ENCODE measurements at regions not wholly inside any gene's neighbourhood (a gene's known extent, or its start where the extent isn't known, plus 50 kb on each side); places are given as distances from the start of the nearest gene placed in this dataset.
"Not testable (repeated sequence)": the region's sequence is repeated elsewhere in the genome, so short reads cannot be mapped to it uniquely, and the experiment has no call there.

DNA sequence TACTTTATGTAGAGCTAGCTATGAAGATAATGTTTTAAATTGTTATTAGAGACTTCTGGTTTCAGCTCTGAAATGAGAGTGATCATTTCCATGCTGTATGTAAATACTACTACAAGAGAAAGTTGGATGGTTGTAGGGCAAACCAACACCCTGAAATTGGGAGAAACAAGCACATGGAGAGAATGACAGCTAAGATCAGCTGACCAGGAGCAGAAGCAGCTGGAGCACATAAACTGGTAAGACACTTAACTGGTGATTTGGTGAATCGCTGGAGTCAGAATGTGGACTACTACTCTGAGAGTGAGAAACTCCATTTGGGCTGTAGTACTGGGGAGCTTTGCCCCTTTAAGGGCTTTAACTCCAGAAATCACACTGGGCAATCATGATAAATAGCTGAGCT is 226.8 kb downstream of the RND3 start:
- H3K27ac ChIP-seq = no peak overlapping the region
- no peak for DNase-seq (ENCODE audit: low spot score in 2 of 2)
- H3K4me3 ChIP-seq = no peak overlapping the region
- 94% methylated on average over 1 of the region's 1 CpG for WGBS
- no peaks in the 10 kb centered on the region for H3K4me1 ChIP-seq
- H3K9me3 ChIP-seq = no peaks in the 10 kb centered on the region
- no peaks in the 10 kb centered on the region for H3K36me3 ChIP-seq
- no peaks in the 10 kb centered on the region for H3K27me3 ChIP-seq
- TF ChIP-seq, protein P1, sequence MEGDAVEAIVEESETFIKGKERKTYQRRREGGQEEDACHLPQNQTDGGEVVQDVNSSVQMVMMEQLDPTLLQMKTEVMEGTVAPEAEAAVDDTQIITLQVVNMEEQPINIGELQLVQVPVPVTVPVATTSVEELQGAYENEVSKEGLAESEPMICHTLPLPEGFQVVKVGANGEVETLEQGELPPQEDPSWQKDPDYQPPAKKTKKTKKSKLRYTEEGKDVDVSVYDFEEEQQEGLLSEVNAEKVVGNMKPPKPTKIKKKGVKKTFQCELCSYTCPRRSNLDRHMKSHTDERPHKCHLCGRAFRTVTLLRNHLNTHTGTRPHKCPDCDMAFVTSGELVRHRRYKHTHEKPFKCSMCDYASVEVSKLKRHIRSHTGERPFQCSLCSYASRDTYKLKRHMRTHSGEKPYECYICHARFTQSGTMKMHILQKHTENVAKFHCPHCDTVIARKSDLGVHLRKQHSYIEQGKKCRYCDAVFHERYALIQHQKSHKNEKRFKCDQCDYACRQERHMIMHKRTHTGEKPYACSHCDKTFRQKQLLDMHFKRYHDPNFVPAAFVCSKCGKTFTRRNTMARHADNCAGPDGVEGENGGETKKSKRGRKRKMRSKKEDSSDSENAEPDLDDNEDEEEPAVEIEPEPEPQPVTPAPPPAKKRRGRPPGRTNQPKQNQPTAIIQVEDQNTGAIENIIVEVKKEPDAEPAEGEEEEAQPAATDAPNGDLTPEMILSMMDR (IDR thresholded peaks at IDR 0.05) = no peak
- TF ChIP-seq POLR2AphosphoS5 (IDR thresholded peaks at IDR 0.05) (no peak), POLR2A (IDR thresholded peaks at IDR 0.05) (no peak), EP300 (IDR thresholded peaks at IDR 0.05) (no peak)

- 94% methylated on average over 1 of the region's 1 CpG for WGBS
- H3K36me3 ChIP-seq = no peaks in the 10 kb centered on the region
- no peak for DNase-seq (ENCODE audit: low spot score in 2 of 2)
- no peaks in the 10 kb centered on the region for H3K27me3 ChIP-seq
- H3K9me3 ChIP-seq = no peaks in the 10 kb centered on the region
- no peak overlapping the region for H3K27ac ChIP-seq
- no peak for TF ChIP-seq EP300 (IDR thresholded peaks at IDR 0.05)
- TF ChIP-seq POLR2A (IDR thresholded peaks at IDR 0.05) = no peak
- TF ChIP-seq POLR2AphosphoS5 (IDR thresholded peaks at IDR 0.05) = no peak
- TF ChIP-seq, protein P1 (IDR thresholded peaks at IDR 0.05) = no peak
- H3K4me3 ChIP-seq = no peak overlapping the region
- no peaks in the 10 kb centered on the region for H3K4me1 ChIP-seq
These were observed 227.7 kb downstream of the RND3 start for GRCh38 chr2:150259746-150260145.

DNA sequence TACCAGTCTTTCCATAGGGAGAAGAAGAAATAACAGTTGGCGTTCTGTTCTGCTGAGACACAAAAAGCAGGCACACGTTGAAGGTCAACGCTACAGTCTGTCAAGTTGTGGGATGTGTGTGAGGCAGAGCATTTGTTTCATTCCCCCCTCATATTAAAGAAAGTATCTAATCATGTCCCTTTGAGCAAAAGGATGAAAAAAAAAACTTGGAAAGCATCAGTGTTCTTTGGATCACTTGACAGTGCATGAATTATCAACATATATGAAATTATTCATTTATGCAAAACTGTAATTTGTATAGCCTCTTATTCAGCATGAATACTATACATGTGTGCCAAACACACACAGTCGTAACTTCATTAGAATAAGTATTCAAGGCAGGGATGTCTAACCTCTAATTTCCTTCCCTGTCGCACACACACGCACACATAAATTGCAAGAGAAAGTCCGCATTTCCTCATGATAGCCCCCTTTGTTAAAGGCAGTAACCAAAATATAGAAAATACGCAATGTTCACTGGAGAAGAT is 228.6 kb downstream of the RND3 start:
- no peaks in the 10 kb centered on the region for H3K4me1 ChIP-seq
- no peak overlapping the region for H3K4me3 ChIP-seq
- H3K9me3 ChIP-seq = no peaks in the 10 kb centered on the region
- no peak overlapping the region for H3K27ac ChIP-seq
- no peak for TF ChIP-seq EP300 (IDR thresholded peaks at IDR 0.05)
- TF ChIP-seq POLR2A (IDR thresholded peaks at IDR 0.05) = no peak
- TF ChIP-seq, protein P1 (IDR thresholded peaks at IDR 0.05) = no peak
- TF ChIP-seq POLR2AphosphoS5 (IDR thresholded peaks at IDR 0.05) = no peak
- no peak for DNase-seq (ENCODE audit: low spot score in 2 of 2)
- H3K27me3 ChIP-seq = no peaks in the 10 kb centered on the region
- whole genome bisulfite sequencing = 87% methylated on average over 8 of the region's 8 CpGs
- no peaks in the 10 kb centered on the region for H3K36me3 ChIP-seq

DNA sequence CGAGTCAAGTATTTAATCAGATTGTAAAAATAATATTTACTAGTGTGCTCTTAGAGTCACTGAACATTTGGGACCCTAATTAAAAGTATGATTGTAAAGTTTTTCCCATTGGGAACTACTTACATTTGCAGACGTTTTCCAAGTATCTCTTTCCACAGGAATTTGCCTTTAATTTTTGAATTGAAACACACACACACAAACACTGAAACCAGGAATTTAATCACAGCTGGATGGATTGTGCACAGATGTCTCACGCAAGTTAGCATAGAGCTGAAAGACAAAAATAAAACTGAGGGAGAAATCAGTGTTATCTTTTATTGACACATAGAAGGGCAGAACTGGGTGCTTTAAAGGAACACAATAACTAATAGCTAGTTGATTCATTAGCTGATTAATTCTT is 230.7 kb downstream of the RND3 start:
- 73% methylated on average over 3 of the region's 3 CpGs for WGBS
- TF ChIP-seq EP300 (IDR thresholded peaks at IDR 0.05) (no peak), POLR2AphosphoS5 (IDR thresholded peaks at IDR 0.05) (no peak), POLR2A (IDR thresholded peaks at IDR 0.05) (no peak)
- TF ChIP-seq, protein P1 (IDR thresholded peaks at IDR 0.05) = no peak
- no peak for DNase-seq (ENCODE audit: low spot score in 2 of 2)
- H3K27me3 ChIP-seq = no peaks in the 10 kb centered on the region
- H3K27ac ChIP-seq = no peak overlapping the region
- H3K9me3 ChIP-seq = no peaks in the 10 kb centered on the region
- no peaks in the 10 kb centered on the region for H3K4me1 ChIP-seq
- H3K36me3 ChIP-seq = no peaks in the 10 kb centered on the region
- H3K4me3 ChIP-seq = no peak overlapping the region

DNA sequence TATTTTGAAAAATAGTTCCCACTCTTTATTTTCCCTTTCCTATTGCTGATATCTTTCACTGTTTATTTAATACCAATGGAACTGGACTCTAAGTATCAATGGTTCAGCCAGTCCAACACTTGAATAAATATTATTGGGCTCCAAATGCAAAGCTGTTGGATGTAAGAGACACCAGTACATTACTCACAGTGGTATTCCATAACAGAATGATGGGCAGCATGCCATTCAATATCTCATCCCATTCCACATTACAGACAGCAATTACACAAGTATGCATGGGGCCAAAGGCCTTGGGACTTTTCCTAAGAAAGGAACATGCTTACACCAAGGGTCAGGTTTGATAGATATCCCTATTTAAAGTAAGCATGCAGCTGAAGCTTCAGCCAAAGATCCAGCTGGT is 231.9 kb downstream of the RND3 start:
- DNase-seq (ENCODE audit: low spot score in 2 of 2) = no peak
- TF ChIP-seq, protein P1 (IDR thresholded peaks at IDR 0.05) = no peak
- TF ChIP-seq POLR2A (IDR thresholded peaks at IDR 0.05) (no peak), EP300 (IDR thresholded peaks at IDR 0.05) (no peak), POLR2AphosphoS5 (IDR thresholded peaks at IDR 0.05) (no peak)
- H3K9me3 ChIP-seq = no peaks in the 10 kb centered on the region
- no peaks in the 10 kb centered on the region for H3K4me1 ChIP-seq
- H3K4me3 ChIP-seq = no peak overlapping the region
- H3K36me3 ChIP-seq = no peaks in the 10 kb centered on the region
- no peaks in the 10 kb centered on the region for H3K27me3 ChIP-seq
- no peak overlapping the region for H3K27ac ChIP-seq

DNA sequence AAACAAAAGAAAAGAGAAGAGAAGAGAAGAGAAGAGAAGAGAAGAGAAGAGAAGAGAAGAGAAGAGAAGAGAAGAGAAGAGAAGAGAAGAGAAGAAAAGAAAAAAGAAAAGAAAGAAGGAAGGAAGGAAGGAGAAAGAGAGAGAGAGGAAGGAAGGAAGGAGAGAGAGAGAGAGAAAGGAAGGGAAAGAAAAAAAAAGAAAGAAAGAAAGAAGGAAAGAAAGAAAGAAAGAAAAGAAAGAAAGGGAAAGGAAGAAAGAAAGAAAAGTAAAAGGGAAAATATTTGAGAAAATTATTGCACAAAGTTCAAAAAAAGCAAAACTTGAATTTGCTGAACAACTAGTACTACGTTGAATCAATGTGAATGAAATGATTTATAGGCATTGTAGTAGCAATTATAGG is 237.7 kb downstream of the RND3 start:
- not testable (repeated sequence) for DNase-seq (ENCODE audit: low spot score in 2 of 2); H3K36me3 ChIP-seq; H3K4me3 ChIP-seq; H3K4me1 ChIP-seq; H3K27ac ChIP-seq; H3K9me3 ChIP-seq; H3K27me3 ChIP-seq
- WGBS = 95% methylated on average over 1 of the region's 1 CpG

Measured in suprapubic skin (tissue), 4 donors.